BJ (cell line): ENCODE measurements at regions not wholly inside any gene's neighbourhood (a gene's known extent, or its start where the extent isn't known, plus 50 kb on each side); places are given as distances from the start of the nearest gene placed in this dataset.
"Not testable (repeated sequence)": the region's sequence is repeated elsewhere in the genome, so short reads cannot be mapped to it uniquely, and the experiment has no call there.

Experiments
- CTCF ChIA-PET: fragments of 350-600 bp; formaldehyde crosslinking; extraction: SDS; loops from one replicate; lab custom pipeline; 2021; ENCODE audit warnings: antibody characterized with exemption, inconsistent platforms; lab: Yijun Ruan, JAX
- POLR2A ChIA-PET: fragments of 300-600 bp; sonication (Branson Sonifier 250); formaldehyde crosslinking; extraction: SDS; loops from one replicate; lab custom pipeline; 2021; ENCODE audit warnings: antibody characterized with exemption; lab: Charles Lee
- DNase-seq: peaks from one replicate; pipeline ENCODE4 v3.0.0-alpha.2; 2011; ENCODE audit warnings: low read depth
- H3K27me3 ChIP-seq: 2 replicates; pipeline ENCODE4 v1.6.0; 2011; ENCODE audit warnings: low read length; ENCODE audit not compliant: control insufficient read depth, insufficient read depth
- H3K36me3 ChIP-seq: 2 replicates; pipeline ENCODE4 v1.5.1; 2011; ENCODE audit warnings: low read length; ENCODE audit not compliant: control insufficient read depth, insufficient read depth
- H3K4me3 ChIP-seq: 2 replicates; pipeline ENCODE4 v1.5.1; 2011; ENCODE audit warnings: low read depth, mild to moderate bottlenecking, control low read depth, low read length
- CTCF ChIP-seq: IDR thresholded peaks from 2 replicates; pipeline ENCODE4 v1.5.1; 2011; ENCODE audit warnings: low read depth, mild to moderate bottlenecking, control low read depth, inconsistent platforms, low read length, moderate library complexity; ENCODE audit not compliant: insufficient read depth

- Histone ChIP-seq H3K27me3 (no peaks in the 10 kb centered on the region), H3K4me3 (no peak overlapping the region), H3K36me3 (no peaks in the 10 kb centered on the region)
- DNase-seq = no peak
- no peak for TF ChIP-seq CTCF
- POLR2A ChIA-PET = no interaction called here
- CTCF ChIA-PET = interaction anchor here (0.6 kb wide), 1 partner anchor 95 kb away, joined by 3 read pairs; no protein-coding TSS in a partner anchor
These were observed 204.6 kb downstream of the ANKRD7 start for GRCh38 chr7:118429141-118429540.

- no peak for TF ChIP-seq CTCF
- ChIA-PET CTCF (interaction anchor here (0.7 kb wide), 1 partner anchor 13 kb away, joined by 4 read pairs; no protein-coding TSS in a partner anchor), POLR2A (no interaction called here)
- Histone ChIP-seq H3K27me3 (no peaks in the 10 kb centered on the region), H3K4me3 (no peak overlapping the region), H3K36me3 (no peaks in the 10 kb centered on the region)
- DNase-seq = no peak
These were observed 212.2 kb downstream of the ANKRD7 start for GRCh38 chr7:118436663-118437062.

- H3K27me3 ChIP-seq, POLR2A ChIA-PET, CTCF ChIA-PET: not testable (repeated sequence)
These were observed 224.5 kb downstream of the ANKRD7 start for GRCh38 chr7:118449030-118449429.

GRCh38 chr7:118449797-118450567 is 225.5 kb downstream of the ANKRD7 start:
- DNase-seq = no peak
- POLR2A ChIA-PET = no interaction called here
- no peak for TF ChIP-seq CTCF
- no peaks in the 10 kb centered on the region for H3K27me3 ChIP-seq
- CTCF ChIA-PET = interaction anchor here (0.9 kb wide), 1 partner anchor 13 kb away, joined by 4 read pairs; no protein-coding TSS in a partner anchor
- H3K36me3 ChIP-seq = no peaks in the 10 kb centered on the region
- no peak overlapping the region for H3K4me3 ChIP-seq

More at GRCh38 chr7:118449030-118449429, 224.5 kb downstream of the ANKRD7 start:
- H3K4me3 ChIP-seq, H3K36me3 ChIP-seq, DNase-seq: not testable (repeated sequence)

GRCh38 chr7:118452128-118452527 is 227.6 kb downstream of the ANKRD7 start:
- ChIA-PET POLR2A (no interaction called here), CTCF (no interaction called here)
- H3K36me3 ChIP-seq = no peaks in the 10 kb centered on the region
- no peak overlapping the region for H3K4me3 ChIP-seq
- TF ChIP-seq CTCF = no peak
- no peaks in the 10 kb centered on the region for H3K27me3 ChIP-seq
- DNase-seq = no peak
